HG02870 (cell line): ENCODE measurements at regions not wholly inside any gene's neighbourhood (a gene's known extent, or its start where the extent isn't known, plus 50 kb on each side); places are given as distances from the start of the nearest gene placed in this dataset.
"Not testable (repeated sequence)": the region's sequence is repeated elsewhere in the genome, so short reads cannot be mapped to it uniquely, and the experiment has no call there.

Source experiments
- ATAC-seq: cut with Tn5 transposase; IDR thresholded peaks from one replicate; pipeline ENCODE4 v1.9.1; 2021; ENCODE audit warnings: mild to moderate bottlenecking, moderate library complexity; ENCODE audit not compliant: unreplicated experiment

DNA sequence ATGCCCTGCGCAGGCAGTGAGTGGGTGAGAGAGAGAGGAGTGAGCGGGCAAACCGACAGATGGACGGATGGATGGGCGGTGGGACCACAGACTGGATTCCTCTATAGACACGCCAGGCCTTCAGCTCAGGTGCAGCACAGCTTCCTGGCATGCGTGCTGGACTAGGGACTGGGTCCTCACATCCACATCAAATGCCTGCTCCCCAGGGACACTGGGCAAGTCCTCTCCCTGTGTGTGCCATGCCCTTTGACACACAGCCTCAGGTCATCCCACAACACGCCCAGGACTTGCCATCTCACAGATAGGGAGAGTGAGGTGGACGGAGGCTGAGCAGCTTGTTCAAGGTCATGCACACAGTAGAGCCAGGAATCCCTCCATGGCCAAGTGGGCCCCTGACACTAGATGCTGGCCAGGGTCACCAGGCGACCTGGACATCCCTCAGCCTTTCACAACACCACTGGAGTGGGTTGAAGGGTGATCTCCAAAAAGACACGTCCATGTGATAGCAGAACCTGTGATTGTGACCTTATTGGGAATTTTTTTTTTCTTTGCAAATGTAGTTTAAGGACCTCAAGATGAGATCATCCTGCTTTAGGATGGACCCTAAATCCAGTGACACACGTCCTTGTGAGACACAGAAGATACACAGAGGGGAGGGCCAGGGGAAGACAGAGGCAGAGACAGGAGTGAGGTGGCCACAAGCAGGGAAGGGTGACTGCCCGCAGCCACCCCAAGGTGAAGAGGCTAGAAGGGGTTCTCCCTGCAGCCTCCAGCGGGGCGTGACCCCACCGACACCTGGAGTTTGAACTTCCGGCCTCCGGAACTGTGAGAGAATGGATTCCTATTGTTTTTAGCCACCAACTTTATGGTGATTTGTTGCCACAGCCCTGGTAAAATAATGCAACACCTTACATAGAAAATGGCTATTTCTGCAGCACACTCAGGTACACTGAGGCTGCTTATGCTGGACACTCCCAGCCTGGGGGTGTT lies 155.0 kb upstream of the CHST15 start:
- no peak for ATAC-seq

GRCh38 chr10:124245806-124246440 lies 152.5 kb upstream of the CHST15 start:
- no peak for ATAC-seq

GRCh38 chr10:124245191-124245590 lies 151.8 kb upstream of the CHST15 start:
- no peak for ATAC-seq

GRCh38 chr10:124244256-124244877 lies 151.0 kb upstream of the CHST15 start:
- no peak for ATAC-seq

DNA sequence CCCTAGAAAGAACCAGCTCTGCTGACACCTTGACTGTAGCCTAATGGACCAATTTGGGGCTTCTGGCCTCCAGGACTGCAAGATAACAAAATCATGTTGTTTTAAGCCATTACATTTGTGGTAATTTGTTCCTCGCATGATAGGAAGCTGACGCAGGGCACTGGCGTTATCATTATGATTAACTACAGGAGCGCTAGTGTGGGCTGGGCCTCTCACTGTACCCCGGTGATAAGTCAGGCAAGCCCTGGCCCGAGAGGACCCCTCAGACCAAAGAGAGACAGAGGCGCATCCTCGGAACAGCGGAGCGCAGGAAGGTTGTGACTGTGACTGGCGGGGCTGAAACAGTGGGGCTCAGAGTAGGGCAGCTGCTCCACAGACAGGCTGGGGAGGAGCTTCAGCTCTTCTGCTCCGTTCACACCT lies 150.3 kb upstream of the CHST15 start:
- no peak for ATAC-seq

- no peak for ATAC-seq
Observed at GRCh38 chr10:124242791-124243190, 149.4 kb upstream of the CHST15 start.

DNA sequence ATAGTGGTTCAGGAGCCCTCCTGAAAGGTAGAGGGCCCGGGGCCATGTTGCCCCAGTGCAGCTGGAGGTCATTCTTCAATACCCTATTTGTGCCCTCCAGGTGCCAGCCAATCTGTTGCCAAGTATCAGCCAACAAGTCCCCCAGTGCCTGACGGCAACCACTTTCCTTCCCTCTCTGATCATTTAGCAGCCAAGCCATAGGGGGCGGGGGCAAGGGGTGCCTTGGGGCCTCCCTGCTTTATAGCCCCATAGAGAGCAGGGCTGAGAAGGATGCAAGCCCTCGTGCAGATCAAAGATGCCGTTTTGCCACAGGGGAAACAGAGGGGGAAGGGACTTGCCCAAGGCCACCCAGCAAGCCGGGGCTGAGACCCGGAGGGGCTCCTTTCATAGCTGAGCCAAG lies 149.0 kb upstream of the CHST15 start:
- no peak for ATAC-seq

DNA sequence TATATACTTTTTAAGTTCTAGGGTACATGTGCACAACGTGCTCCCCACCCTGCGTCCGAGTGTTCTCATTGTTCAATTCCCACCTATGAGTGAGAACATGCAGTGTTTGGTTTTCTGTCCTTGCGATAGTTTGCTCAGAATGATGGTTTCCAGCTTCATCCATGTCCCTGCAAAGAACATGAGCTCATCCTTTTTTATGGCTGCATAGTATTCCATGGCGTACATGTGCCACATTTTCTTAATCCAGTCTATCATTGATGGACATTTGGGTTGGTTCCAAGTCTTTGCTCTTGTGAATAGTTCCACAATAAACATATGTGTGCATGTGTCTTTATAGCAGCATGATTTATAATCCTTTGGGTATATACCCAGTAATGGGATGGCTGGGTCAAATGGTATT lies 148.1 kb upstream of the CHST15 start:
- ATAC-seq = not testable (repeated sequence)

DNA sequence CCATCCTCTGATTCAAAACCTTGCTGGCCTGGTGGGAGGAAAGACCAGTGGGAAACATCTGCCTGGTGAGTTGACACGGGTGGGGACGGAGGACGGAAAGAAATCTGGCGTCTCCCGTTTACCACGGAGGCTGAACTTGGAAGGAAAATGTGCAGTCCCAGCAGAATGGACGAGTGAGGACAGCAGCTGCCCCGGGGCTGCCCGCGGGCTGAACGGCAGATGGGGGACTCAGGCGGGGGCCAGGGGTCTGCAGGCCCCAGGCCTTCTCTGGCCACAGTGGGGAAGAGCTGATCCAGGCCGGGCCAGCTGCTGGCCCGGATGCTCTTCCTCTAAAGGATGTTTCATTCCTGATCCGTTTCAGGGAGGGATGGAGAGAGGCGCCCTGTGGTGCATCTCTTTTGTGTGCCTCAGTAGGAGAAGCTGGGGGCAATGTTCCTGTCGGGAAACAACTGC lies 147.5 kb upstream of the CHST15 start:
- ATAC-seq = no peak

DNA sequence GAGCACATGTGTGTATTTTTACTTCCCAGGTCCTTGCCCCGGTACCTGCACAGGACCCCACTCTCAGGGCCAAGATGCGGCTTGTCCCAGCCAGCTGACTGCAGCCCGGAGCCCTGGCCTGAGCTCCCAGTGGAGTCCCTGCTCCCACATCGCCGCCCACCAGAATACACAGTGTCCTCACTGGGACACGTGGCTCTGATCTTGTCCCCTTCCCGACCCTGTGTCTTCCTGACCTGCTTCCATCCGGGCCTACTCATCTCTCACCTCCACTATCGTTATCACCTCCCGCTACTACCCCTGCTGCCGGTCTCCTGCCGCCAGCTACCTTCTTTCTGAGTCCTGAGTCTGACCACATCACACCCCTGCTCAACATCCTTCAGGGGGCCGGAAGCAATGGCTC lies 146.3 kb upstream of the CHST15 start:
- no peak for ATAC-seq

DNA sequence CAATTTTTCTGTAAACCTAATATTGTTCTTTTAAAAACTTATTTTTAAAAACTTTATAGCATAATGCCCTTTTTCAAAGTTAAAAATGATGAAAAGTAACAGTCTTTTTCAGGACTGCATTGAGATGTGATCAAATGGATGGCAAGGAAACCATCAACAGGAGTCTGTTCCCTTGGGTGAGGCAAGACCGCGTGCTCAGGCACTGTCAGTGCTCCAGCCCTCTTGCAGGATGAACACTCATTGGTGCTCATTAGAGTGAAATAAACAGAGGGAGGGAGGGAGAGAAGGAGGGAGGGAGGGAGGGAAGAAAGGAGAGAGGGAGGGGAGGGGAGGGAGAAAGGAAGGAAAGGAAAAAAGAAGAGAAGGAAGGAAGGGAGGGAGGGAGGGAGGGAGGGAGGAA lies 145.7 kb upstream of the CHST15 start:
- ATAC-seq = no peak

DNA sequence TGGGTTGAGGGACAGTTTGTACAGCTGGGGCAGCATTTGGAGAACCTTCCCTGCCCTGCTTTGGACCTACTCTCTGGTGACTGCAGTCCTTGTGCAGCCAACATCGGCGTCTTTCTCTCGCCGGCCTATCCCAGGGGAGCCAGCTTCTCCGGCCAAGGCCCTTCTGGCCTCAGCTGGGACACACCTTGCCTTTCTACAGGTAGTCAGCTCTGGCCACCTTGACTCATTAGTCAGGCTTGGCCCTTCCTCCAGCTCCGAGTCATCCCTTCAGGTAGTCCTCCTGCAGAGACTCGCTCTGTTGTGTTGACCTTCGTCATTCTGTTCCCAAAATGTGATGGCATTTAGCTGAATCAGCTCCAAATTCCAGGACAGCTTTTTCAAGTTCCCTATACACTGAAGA lies 145.0 kb upstream of the CHST15 start:
- no peak for ATAC-seq

- no peak for ATAC-seq
Observed at GRCh38 chr10:124237282-124237961, 144.0 kb upstream of the CHST15 start.

GRCh38 chr10:124236816-124237215 lies 143.4 kb upstream of the CHST15 start:
- no peak for ATAC-seq

GRCh38 chr10:124236136-124236535 lies 142.7 kb upstream of the CHST15 start:
- no peak for ATAC-seq

DNA sequence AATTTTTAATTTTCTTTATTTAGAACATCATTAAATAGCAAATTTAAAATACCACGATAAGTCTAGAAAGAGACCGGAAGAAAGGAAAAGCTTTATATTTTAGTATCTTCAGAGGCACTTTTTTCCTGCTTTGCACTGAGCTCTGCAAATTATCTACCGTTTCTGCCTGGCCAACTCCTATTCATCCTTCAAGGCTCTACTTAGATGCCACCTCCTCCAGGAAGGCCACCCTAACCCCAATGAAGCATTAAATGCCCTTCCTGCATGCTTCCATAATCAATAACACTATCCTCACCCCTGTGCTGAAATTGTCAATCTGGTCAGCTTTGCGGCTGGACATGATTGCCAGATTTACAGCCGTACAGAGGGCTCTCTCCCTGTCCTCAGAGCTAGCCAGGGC lies 141.8 kb upstream of the CHST15 start:
- no peak for ATAC-seq

- no peak for ATAC-seq
Observed at GRCh38 chr10:124233546-124234138, 140.2 kb upstream of the CHST15 start.

GRCh38 chr10:124232686-124233545 lies 139.5 kb upstream of the CHST15 start:
- ATAC-seq = no peak
